ENCODE measurements at regions not wholly inside any gene's neighbourhood (a gene's known extent, or its start where the extent isn't known, plus 50 kb on each side); places are given as distances from the start of the nearest gene placed in this dataset.
"Not testable (repeated sequence)": the region's sequence is repeated elsewhere in the genome, so short reads cannot be mapped to it uniquely, and the experiment has no call there.

GRCh38 chr2:145801210-145801609 is 1281.3 kb upstream of the ZEB2 start:
- DNase-seq, result no peak
- no peak for ATAC-seq (ENCODE audit: low read depth)
- H3K9me3 Mint-ChIP-seq, result no peaks in the 10 kb centered on the region
- POLR2A ChIA-PET, result no interaction called here
- H3K4me3 Mint-ChIP-seq, result no peak overlapping the region
- H3K4me1 Mint-ChIP-seq, result no peaks in the 10 kb centered on the region
- no peaks in the 10 kb centered on the region for H3K36me3 Mint-ChIP-seq
- no peaks in the 10 kb centered on the region for H3K27me3 Mint-ChIP-seq
- no peak overlapping the region for H3K27ac Mint-ChIP-seq

GRCh38 chr2:145800151-145801091 is 1280.5 kb upstream of the ZEB2 start:
- Mint-ChIP-seq H3K36me3 (no peaks in the 10 kb centered on the region), H3K27ac (no peak overlapping the region), H3K9me3 (no peaks in the 10 kb centered on the region), H3K4me1 (no peaks in the 10 kb centered on the region), H3K27me3 (no peaks in the 10 kb centered on the region), H3K4me3 (no peak overlapping the region)
- POLR2A ChIA-PET, result no interaction called here
- no peak for ATAC-seq (ENCODE audit: low read depth)
- no peak for DNase-seq

- Mint-ChIP-seq H3K4me3 (no peak overlapping the region), H3K27me3 (no peaks in the 10 kb centered on the region), H3K4me1 (no peaks in the 10 kb centered on the region), H3K27ac (no peak overlapping the region), H3K36me3 (no peaks in the 10 kb centered on the region), H3K9me3 (no peaks in the 10 kb centered on the region)
- no peak for DNase-seq
- POLR2A ChIA-PET, result no interaction called here
- no peak for ATAC-seq (ENCODE audit: low read depth)
Observed at GRCh38 chr2:145799595-145800108, 1279.7 kb upstream of the ZEB2 start.

DNA sequence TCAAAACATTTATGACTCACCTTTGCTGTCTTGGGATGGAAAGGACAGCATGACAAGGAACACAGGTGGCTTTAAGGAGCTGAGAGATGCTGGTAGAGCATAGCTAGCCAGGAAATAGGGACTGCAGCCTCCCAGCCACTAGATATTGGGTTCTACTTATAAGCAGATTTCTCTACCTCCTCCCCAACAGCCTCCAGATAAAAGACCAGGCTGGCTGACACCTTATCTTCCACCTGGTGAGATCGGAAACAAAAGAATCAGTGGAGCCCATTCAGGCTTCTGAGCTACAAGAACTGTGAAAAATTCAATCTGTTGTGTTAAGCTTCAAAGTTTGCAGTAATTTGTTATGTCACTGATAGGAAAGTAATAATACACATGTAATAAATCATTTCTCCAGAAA is 1278.5 kb upstream of the ZEB2 start:
- Mint-ChIP-seq H3K4me3 (no peak overlapping the region), H3K9me3 (no peaks in the 10 kb centered on the region), H3K27ac (no peak overlapping the region), H3K27me3 (no peaks in the 10 kb centered on the region), H3K36me3 (no peaks in the 10 kb centered on the region), H3K4me1 (no peaks in the 10 kb centered on the region)
- ATAC-seq (ENCODE audit: low read depth) (no peak), DNase-seq (no peak)
- POLR2A ChIA-PET, result no interaction called here

DNA sequence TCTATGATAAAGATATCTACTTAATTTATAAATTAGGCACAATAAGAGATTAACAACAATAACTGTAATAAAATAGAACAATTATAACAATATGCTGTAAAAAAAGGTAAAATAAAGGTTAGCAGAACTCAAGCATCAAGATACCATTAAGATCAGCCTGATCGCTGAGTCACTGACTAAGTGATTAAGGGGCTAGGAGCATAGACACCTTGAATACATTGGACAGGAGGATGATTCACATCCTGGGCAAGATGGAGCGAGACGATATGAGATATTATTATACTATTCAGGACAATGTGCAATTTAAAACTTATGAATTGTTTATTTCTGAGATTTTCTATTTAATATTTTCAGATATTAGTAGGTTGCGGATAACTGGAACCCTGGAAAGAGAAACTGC is 1277.8 kb upstream of the ZEB2 start:
- no peaks in the 10 kb centered on the region for H3K27me3 Mint-ChIP-seq
- H3K4me3 Mint-ChIP-seq, result no peak overlapping the region
- no peak overlapping the region for H3K27ac Mint-ChIP-seq
- H3K4me1 Mint-ChIP-seq, result no peaks in the 10 kb centered on the region
- no peak for ATAC-seq (ENCODE audit: low read depth)
- no peaks in the 10 kb centered on the region for H3K9me3 Mint-ChIP-seq
- no peak for DNase-seq
- H3K36me3 Mint-ChIP-seq, result no peaks in the 10 kb centered on the region
- POLR2A ChIA-PET, result no interaction called here

- H3K27ac Mint-ChIP-seq, result no peak overlapping the region
- no peaks in the 10 kb centered on the region for H3K27me3 Mint-ChIP-seq
- POLR2A ChIA-PET, result no interaction called here
- ATAC-seq (ENCODE audit: low read depth), result no peak
- H3K4me3 Mint-ChIP-seq, result no peak overlapping the region
- H3K9me3 Mint-ChIP-seq, result peaks cover 2% of the 10 kb centered on the region
- no peak for DNase-seq
- H3K36me3 Mint-ChIP-seq, result no peaks in the 10 kb centered on the region
- H3K4me1 Mint-ChIP-seq, result no peaks in the 10 kb centered on the region
Observed at GRCh38 chr2:145792745-145793144, 1272.8 kb upstream of the ZEB2 start.

DNA sequence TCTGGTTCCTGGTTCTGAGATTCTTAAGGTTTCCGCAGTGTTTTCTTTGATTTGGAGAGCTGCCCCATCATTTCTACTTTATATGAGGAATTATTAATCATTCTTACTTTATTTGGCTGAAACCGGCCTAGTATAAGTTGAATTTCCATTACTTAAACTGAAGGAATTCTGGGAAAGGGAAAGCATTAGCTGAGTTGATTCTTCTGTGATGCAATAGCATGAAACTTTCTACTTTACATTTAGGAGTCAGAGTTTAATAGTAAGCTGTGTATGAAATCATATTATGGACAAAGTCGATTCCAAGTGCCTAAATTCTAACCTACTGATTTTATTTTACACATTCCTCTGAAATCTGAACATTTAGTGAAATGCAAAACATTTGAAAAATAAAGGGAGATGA is 1269.7 kb upstream of the ZEB2 start:
- ATAC-seq (ENCODE audit: low read depth) (no peak), DNase-seq (no peak)
- Mint-ChIP-seq H3K27me3 (no peaks in the 10 kb centered on the region), H3K4me3 (no peak overlapping the region), H3K4me1 (no peaks in the 10 kb centered on the region), H3K9me3 (peaks cover 5% of the 10 kb centered on the region), H3K27ac (no peak overlapping the region), H3K36me3 (no peaks in the 10 kb centered on the region)
- POLR2A ChIA-PET, result no interaction called here

- ATAC-seq (ENCODE audit: low read depth); H3K27ac Mint-ChIP-seq; H3K9me3 Mint-ChIP-seq; DNase-seq; H3K36me3 Mint-ChIP-seq; H3K4me3 Mint-ChIP-seq; H3K4me1 Mint-ChIP-seq; H3K27me3 Mint-ChIP-seq; POLR2A ChIA-PET: not testable (repeated sequence)
Observed at GRCh38 chr2:145787597-145788361, 1267.9 kb upstream of the ZEB2 start.

DNA sequence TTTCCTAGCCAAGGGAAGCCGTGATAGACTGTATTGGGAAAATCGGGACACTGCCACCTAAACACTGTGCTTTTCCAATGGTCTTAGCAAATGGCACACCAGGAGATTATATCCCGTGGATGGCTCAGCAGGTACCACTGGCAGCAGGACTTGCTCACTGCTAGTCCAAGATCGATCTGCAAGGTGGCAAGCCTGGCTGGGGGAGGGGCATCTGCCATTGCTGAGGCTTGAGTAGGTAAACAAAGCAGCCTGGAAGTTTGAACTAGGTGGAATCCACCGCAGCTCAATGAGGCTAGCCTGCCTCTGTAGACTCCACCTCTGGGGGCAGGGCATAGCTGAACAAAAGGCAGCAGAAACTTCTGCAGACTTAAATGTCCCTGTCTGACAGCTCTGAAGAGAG is 1262.7 kb upstream of the ZEB2 start:
- H3K27ac Mint-ChIP-seq; H3K27me3 Mint-ChIP-seq; POLR2A ChIA-PET; H3K9me3 Mint-ChIP-seq; H3K4me1 Mint-ChIP-seq; H3K4me3 Mint-ChIP-seq; H3K36me3 Mint-ChIP-seq; ATAC-seq (ENCODE audit: low read depth); DNase-seq: not testable (repeated sequence)

GRCh38 chr2:145777914-145778313 is 1258.0 kb upstream of the ZEB2 start:
- DNase-seq (no peak), ATAC-seq (ENCODE audit: low read depth) (no peak)
- Mint-ChIP-seq H3K27ac (no peak overlapping the region), H3K9me3 (no peaks in the 10 kb centered on the region), H3K36me3 (no peaks in the 10 kb centered on the region), H3K4me3 (no peak overlapping the region), H3K27me3 (no peaks in the 10 kb centered on the region), H3K4me1 (no peaks in the 10 kb centered on the region)
- POLR2A ChIA-PET, result no interaction called here

DNA sequence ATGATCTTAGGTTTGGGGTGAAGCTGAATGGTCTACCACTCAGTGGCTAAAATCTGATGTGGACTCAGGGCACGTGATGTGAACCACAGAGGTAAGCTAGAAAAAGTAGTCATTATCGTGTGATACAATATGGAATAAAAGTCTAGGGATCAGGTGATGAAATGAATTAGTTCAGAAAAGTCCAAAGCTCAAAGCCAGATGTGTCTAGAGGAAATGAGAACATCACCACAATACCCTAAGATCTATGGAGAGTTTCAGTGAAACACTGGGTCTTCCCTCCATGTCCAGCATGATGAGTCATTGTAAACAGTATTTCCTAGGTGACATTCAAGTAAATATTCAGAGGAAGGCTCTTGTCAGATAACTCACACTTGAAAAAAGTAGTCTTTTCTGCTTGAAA is 1257.4 kb upstream of the ZEB2 start:
- H3K4me1 Mint-ChIP-seq, result no peaks in the 10 kb centered on the region
- H3K9me3 Mint-ChIP-seq, result no peaks in the 10 kb centered on the region
- no peak overlapping the region for H3K27ac Mint-ChIP-seq
- H3K36me3 Mint-ChIP-seq, result no peaks in the 10 kb centered on the region
- POLR2A ChIA-PET, result no interaction called here
- no peak for ATAC-seq (ENCODE audit: low read depth)
- no peak overlapping the region for H3K4me3 Mint-ChIP-seq
- DNase-seq, result no peak
- H3K27me3 Mint-ChIP-seq, result no peaks in the 10 kb centered on the region

DNA sequence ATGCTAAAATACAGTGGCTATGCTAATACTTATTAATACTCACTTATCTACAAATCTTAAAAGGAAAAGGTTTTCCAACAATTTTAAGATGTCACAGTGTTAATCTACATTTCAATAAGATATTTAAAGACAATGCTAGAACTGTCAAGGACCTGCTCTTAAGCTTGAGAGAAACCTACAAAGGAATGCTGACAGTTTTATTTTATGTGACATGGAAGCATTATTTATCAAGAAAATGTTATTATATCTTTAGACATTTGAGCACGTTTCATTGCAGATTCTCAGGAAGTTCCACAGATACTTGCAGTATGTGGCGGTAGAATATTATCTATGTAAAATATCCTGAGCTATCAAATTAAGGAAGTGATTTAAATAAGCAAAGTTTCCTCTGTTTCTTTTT is 1255.7 kb upstream of the ZEB2 start:
- no peak overlapping the region for H3K4me3 Mint-ChIP-seq
- POLR2A ChIA-PET, result no interaction called here
- no peaks in the 10 kb centered on the region for H3K36me3 Mint-ChIP-seq
- ATAC-seq (ENCODE audit: low read depth), result no peak
- DNase-seq, result no peak
- H3K9me3 Mint-ChIP-seq, result no peaks in the 10 kb centered on the region
- H3K4me1 Mint-ChIP-seq, result no peaks in the 10 kb centered on the region
- no peak overlapping the region for H3K27ac Mint-ChIP-seq
- H3K27me3 Mint-ChIP-seq, result no peaks in the 10 kb centered on the region

- no peak overlapping the region for H3K27ac Mint-ChIP-seq
- ATAC-seq (ENCODE audit: low read depth), result no peak
- no peak overlapping the region for H3K4me3 Mint-ChIP-seq
- no peak for DNase-seq
- POLR2A ChIA-PET, result no interaction called here
- H3K4me1 Mint-ChIP-seq, result no peaks in the 10 kb centered on the region
- no peaks in the 10 kb centered on the region for H3K36me3 Mint-ChIP-seq
- no peaks in the 10 kb centered on the region for H3K27me3 Mint-ChIP-seq
- no peaks in the 10 kb centered on the region for H3K9me3 Mint-ChIP-seq
Observed at GRCh38 chr2:145771525-145771924, 1251.6 kb upstream of the ZEB2 start.

All from activated naive CD8-positive, alpha-beta T cell treated with anti-CD3 and anti-CD28 coated beads, Interleukin-2, amount 10 ng/mL, durations not matched to agents 7 days and 5 days (primary cell).